T-helper 2 cell (primary cell): ENCODE measurements at regions not wholly inside any gene's neighbourhood (a gene's known extent, or its start where the extent isn't known, plus 50 kb on each side); places are given as distances from the start of the nearest gene placed in this dataset.

Source experiments
- DNase-seq, 5 experiments: peaks; one replicate each; pipeline versions ENCODE4 v3.0.0 to v3.0.0-alpha.2; 2012 to 2022

- DNase-seq: no peak
Observed at GRCh38 chr7:113825832-113826231, 93.0 kb downstream of the PPP1R3A start.

- no peak for DNase-seq
Observed at GRCh38 chr7:113824117-113824823, 94.5 kb downstream of the PPP1R3A start.

DNA sequence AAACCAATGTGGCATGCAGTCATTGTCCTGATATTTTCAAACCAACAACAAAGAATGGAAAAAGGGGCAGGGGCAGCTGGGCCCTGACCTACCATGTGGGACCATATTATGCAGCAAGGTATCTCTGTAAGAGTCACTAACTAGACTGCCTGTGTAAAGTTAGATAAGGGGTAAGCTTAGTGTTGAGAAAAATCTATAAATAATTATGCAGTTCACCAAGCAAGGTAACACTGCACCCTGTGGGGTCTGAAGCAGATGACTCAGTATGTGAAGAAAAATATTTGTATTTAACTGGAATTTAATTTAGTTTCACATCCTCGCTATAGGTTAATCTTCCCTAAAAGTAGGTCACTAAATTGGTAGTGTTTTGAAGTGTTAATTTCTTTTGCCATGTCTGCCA is 99.3 kb downstream of the PPP1R3A start:
- no peak for DNase-seq

- no peak for DNase-seq
Observed at GRCh38 chr7:113816639-113817038, 102.2 kb downstream of the PPP1R3A start.

GRCh38 chr7:113813471-113813870 is 105.3 kb downstream of the PPP1R3A start:
- no peak for DNase-seq

GRCh38 chr7:113812591-113813255 is 106.1 kb downstream of the PPP1R3A start:
- DNase-seq: no peak

DNA sequence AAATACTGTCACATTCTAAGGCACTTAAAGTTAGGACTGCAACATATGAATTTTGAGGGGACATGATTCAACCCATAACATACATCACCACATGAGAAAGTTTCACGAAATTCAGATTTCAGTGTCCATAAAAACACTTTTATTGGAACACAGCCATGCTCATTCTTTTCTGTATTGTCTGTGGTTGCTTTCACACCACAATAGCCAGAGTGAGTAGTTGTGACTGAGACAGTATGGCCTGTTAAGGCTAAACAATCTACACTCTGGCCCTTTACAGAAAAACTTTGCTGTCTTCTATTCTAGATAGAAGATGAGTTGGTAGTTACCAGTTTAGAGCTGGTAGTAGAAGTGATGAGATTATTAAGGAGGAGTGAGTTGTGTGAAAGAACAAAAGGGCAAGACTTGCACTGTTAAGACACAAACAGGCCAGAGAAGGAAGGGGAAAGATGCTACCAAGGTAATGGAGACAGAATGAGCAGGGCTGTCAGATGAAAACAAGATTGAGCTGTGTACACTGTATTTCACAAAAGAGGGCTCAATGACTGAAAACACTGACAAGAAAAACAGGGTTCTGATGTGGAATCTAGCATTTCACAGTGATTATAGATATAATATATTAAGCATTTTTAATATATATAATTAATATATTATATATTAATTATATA is 108.6 kb downstream of the PPP1R3A start:
- DNase-seq: no peak

DNA sequence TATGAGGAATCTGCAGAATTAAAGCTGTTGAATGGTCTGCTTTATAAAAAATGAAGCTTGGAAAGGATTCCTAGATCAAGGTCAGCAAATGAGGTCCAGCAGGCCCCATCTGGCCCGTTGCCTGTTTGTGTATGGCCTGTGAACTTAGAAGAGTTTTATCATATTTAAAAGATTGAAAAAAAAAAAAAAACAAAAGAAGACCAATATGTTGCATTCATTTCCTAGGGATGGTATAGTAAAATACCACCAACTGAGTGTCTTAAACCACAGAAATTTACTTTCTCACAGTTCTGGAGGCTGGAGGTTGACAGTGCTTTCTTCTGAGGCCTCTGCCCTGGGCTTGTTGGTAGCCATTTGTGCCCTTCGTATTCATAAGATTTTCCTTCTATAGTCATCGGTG is 109.2 kb downstream of the PPP1R3A start:
- no peak for DNase-seq

- no peak for DNase-seq
Observed at GRCh38 chr7:113806633-113807327, 112.0 kb downstream of the PPP1R3A start.

- no peak for DNase-seq
Observed at GRCh38 chr7:113805976-113806375, 112.8 kb downstream of the PPP1R3A start.

- no peak for DNase-seq
Observed at GRCh38 chr7:113804475-113805095, 114.2 kb downstream of the PPP1R3A start.

DNA sequence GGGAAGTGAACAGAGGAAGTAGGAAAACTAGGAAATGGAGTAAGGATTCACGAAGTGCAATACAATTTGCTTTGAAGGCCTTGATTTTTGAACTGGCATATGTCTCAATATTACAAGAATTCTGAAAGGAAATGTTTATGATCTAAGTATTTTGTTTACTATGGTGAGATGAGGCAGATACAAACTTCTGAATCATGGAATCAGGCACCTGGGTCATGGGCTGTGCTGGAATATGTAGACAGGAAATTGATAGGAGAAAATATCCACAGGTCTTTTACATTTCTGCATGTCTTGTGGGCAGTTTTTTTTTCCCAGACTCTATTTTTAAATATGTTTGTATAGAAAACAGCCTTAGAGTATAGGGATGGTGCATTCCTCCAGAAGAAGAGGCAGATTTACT is 117.1 kb downstream of the PPP1R3A start:
- DNase-seq: no peak

DNA sequence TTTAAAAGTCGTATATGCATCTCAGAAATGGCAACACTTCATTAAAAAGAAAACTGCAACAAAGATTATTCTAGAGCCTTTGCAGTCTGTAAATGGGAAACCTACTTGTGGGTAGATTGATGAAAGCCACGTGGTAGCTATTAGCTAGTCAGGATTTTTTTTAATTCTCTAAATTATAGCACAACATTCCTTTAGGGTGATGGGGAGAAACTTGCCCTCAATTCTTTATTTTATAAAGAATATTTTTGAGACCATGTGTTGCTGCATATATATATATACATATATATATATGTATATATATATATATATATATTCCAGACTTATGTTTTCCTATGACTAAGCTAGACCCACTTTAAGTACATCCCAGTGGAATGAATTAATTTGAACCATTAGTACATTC is 118.0 kb downstream of the PPP1R3A start:
- DNase-seq: no peak

- no peak for DNase-seq
Observed at GRCh38 chr7:113799896-113800295, 118.9 kb downstream of the PPP1R3A start.

DNA sequence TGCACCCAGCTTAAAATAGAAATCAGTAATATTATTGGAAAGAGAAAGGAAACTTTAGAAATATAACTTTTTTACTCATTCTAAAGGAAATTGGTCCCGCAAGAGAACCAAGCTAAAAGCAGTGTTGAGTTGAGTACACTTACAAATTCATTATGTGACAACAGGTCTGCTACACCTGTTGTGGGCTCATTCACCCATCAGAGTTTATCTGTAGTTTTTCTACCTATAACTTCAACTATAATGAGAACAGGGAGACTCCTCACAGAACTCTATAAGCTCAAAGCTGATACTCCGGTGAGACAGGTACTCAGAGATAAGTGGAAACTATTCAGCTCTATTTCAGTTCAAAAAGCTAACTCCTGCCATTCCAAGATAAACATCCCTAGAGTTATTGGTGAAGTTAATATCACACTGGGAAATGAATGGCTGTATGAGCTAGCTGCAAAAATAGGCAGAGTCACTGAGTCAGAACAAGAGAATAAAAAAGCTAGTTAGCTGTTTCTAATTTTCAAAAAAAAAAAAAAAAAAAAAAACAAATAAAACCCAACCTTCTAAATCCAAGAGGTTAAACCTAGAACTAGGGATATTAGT is 121.3 kb downstream of the PPP1R3A start:
- DNase-seq: no peak

DNA sequence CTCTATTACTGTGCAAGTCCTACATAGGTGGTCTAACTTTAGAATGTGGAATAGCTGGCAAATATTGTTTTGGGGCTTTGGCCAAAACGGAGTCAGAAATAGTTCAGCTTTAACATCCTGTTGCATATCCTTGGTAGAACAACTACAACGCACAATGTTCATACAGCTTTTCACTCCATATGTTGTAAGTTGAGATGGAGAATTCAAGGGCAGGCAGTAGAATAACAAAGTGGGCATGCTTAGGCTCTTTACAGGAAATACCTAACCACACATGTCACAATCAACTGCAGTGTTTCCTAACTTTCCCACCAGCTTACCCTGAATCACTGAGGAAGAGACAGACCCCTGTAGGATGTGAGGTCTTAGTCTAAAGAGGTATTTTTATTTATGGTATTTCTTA is 122.3 kb downstream of the PPP1R3A start:
- no peak for DNase-seq

DNA sequence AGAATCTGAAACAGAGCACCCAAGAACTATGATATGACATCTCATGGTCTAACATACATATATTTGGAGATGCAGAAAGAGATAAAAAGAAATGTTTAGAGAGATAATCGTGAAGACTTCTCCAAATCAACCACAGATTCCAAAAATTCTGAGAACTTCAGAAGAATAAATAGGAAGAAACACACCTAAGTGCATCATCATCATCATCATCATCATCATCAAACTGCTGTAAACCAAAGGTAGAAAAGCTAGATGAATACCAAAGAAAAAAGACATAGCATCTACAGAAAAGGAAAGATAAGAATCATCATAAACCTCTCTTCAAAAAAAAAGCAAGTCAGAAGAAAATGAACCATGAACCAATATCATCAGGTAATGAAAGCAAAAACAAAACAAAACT is 124.2 kb downstream of the PPP1R3A start:
- no peak for DNase-seq

GRCh38 chr7:113793171-113793570 is 125.6 kb downstream of the PPP1R3A start:
- DNase-seq: no peak

DNA sequence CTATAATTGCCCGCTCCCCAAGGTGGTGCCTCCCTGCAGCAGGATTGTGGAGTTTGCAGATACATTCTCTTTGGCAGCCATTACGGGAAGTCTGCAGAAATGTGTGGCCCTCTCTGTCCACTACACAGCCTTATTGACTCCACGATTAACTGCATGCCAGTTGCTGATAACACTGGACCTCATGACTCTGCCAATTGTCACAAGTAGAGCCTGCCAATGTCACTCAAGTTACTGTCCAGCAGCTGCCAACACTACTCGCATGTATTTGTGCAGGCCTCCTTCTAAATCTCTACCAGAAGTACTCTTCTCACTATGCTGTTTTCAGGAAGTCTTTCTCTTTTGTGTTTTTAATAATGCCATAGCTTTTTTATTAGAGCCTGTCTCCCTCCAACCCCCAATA is 128.8 kb downstream of the PPP1R3A start:
- no peak for DNase-seq

GRCh38 chr7:113787106-113787505 is 131.7 kb downstream of the PPP1R3A start:
- DNase-seq: no peak

GRCh38 chr7:113784956-113785355 is 133.9 kb downstream of the PPP1R3A start:
- no peak for DNase-seq

DNA sequence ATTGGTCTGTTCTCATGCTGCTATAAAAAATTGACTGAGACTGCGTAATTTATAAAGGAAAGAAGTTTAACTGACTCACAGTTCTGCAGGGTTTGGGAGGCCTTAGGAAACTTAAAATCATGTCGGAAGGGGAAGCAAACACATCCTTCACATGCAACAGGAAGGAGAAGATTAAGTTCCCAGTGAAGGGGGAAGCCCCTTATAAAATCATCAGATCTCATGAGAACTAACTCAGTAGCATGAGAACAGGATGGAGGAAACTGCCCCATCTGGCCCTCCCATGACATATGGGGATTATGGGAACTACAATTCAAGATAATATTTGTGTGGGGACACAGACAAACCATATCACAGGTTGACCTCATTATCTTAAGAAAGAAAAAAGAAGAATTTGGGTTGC is 134.5 kb downstream of the PPP1R3A start:
- DNase-seq: no peak

DNA sequence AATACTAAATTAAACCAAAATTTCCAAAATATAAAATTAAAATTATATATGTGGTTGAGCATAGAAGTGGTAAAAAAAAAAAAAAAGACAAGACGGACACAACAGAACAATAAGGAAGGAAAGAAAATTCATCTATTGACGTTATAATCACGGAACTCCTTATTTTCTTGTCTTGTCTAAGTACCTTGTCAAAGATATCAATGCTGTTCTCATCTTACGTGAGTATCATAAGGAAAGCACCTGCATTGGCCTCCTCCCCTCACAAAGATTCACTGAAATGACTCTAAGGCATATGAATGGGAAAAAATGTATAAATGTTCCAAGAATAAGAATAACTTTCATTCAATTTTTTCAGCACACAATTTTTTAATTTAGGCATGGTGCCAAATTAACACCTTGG is 135.4 kb downstream of the PPP1R3A start:
- no peak for DNase-seq
